Activated T-cell treated with anti-CD3 and anti-CD28 coated beads, Interleukin-2, amount 50 U/mL, for 48 hours (primary cell): ENCODE measurements at regions not wholly inside any gene's neighbourhood (a gene's known extent, or its start where the extent isn't known, plus 50 kb on each side); places are given as distances from the start of the nearest gene placed in this dataset.
"Not testable (repeated sequence)": the region's sequence is repeated elsewhere in the genome, so short reads cannot be mapped to it uniquely, and the experiment has no call there.

Source experiments
- DNase-seq, 2 experiments: peaks; one replicate each; pipeline ENCODE4 v3.0.0-alpha.2; 2020

DNA sequence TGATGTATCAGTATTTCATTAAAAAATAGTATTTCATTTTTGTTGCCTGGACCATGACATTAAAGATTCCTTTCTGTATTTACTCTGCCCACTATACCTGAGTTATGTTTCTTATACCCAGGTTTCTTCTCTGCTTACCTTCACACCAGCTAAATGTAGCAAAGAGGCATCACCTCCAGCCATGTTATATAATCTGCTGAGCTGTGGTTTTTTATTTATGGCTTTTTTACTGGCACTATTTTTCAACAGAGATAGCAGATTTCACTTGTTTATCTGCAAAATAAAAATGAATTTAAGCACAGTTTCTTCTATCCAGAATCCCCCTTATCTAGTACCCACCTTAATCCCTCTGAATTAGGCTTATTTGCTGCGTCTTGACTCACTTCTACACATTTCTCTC, 979.0 kb upstream of the MAN1A1 start:
- DNase-seq, result no peak

DNA sequence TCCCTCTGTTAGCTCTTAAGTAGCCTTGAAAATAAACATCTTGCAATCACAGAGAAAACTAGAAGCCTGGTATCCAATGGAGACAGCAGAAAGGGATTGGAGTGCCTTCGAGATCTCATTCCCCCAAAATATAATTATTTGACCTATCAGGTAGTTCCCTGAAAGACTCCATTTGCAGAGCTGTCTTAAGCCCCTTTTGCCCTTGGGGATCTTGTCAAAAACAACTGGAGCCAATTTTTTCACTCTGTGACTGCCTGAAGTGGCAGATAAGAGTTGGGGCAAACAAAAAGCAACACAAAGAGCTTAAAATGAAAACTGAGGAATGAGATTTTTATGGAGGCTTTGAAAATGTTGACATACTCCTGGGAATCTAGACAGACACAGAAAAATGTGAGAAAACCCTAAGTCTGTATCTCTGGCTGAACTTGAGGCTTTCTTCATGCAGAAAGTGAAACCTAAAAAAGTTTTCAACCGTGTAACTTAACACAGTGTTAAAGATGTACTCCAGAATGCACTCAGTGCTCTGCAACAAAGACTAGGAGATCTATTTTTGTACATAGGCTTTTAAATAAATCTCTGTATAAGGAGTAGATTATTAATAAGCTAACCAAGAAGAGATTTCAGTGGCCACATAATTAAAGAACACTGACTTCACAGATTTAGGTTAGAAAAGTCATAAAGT, 971.1 kb upstream of the MAN1A1 start:
- no peak for DNase-seq

DNA sequence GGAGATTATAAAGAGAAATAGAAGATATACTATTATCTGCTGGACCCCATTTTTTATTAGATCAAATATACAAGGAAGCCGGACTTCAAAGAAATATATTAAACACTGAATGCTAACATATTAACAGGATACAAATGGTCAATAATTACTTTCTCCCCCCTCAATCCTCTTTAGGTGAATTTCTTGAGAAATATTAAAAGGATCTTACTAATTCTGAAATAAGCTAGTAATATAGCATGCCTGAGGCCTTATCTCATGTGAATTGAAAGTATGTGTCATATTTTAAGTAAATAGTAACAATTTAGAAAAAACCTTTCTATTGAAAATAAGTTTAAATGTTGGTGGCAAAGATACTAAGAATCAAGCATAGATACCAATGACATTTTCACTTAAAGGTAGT, 954.7 kb upstream of the MAN1A1 start:
- no peak for DNase-seq

DNA sequence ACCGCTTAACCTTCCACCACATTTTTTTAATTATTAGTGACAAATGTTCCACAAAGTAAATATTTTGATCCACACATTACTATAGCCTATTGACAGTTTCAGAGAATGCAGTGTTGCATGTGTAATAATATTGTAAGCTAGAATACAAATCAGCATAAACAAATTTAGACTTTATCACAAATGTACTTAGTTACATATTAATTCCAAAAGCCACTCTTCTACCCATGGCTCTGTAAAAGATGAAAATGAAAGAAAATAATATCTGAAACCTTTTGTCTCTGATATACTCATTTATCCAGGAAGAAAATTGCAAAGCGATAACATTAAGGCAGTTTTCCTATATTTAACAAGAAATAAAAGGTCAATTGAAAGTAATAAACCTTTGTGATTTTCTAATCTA, 954.0 kb upstream of the MAN1A1 start:
- no peak for DNase-seq

DNA sequence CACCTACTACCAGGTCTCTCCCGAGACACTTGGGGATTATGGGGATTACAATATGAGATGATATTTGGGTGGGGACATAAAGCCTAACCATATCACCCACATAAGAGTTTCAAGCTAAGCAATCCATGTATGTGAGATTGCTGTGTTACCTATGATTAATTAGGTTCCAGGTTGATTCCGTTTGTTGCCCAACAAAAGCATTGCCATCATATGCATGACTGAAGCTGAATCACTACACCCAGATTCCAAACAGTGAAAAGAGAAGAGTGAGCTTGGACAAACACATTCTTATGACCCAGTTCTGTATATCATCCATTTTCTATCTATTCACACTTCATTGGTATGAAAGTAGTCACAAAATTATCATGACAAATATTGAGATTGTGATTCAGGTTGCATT, 952.5 kb upstream of the MAN1A1 start:
- DNase-seq, result no peak

DNA sequence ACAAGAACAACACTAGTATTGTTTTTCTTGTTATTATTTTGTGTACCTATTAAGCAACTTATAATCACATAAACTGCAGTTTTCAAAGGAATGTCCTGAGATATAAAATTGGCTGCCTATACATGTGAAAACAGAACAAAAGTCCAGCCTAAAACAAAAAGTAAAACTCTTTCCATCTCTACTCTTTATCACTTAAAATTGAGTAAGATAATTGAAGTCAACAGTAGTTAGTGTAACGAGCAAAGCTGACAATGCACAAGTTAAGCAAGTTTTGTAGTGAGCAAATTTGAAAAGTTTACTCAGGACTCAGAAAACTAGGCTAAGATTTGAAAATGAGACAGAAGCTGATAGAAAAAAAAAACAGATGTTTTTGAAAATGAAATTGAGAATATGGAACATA, 941.4 kb upstream of the MAN1A1 start:
- no peak for DNase-seq

DNA sequence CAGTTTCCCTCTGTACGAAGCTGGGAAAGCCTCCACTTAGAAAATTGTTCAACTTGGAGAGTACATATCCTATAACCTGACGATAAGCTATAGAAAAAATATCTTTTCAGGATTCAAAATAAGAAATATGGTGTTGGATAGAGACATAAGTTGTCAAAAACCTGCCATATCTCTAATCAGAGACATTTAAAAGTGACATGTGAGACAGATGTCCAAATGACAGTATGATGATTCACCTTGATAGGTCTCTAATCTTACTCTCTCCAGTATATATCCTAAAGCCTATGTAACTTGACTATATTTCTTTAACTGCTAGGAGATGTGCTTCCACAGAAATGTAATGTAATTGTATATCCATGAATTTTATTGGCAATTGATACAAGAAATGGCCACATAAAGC, 932.4 kb upstream of the MAN1A1 start:
- DNase-seq, result no peak

DNA sequence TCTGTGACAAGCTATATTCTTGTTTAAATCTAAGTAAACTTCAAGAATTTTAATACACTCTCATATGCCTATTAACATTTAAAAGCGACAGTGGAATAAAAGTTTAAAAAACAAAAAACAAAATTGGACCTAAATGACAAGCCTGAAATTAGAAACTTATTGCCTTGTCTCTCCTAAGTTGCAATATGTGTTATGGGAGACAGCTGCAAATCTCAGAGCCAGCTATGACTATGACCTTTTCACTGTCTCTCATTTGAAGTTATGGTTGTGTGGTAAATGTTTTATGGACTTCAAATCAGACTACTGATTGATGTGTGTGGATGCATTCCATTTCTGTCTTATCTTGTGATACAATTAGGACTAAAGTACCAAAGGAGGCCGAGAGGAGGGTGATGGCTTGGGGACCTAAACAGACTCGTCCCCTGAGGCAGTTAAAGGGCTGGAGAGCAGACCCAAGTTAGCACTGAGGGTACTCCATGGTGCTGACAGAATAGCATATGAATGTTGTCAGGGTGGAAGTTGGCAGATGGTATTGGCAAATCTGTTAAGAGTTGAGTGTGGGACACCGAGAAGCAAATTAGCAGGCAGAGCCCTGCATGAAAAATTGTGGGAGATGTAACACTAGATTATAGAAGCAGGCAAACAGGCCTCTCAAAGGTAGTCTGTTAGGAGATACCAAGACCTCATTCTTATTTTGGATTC, 930.1 kb upstream of the MAN1A1 start:
- DNase-seq, result no peak

DNA sequence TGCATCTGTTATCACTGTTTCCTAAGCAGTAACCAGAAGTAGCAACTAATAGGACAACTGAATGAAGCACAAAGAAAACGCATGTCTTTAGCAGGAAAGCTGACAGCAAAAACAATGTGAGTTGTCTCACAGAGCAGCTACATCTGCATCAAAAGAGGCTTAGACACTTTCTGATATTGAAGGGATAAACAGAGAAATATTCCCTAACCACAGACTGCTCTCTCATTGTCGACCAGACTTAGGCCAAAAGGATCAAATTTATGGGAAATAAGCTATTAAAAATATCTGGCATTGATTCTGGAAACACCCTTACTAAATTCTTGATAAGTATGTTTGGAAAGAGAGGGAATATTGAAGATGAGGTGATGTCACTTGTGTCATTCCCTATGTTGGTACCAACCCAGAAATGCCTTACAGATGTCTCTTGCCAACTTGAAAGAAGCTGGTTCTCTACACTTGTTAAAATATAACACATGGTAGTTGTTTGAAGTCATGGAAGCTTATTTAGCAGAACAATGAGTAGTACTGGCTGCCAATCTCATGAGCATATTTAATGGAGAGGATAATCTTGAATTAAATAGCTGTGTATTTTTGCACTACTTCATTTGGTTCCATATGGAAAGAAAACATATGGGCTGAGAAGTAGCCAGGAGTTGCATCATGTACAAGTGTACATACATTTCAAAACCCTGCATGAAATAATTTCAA, 929.3 kb upstream of the MAN1A1 start:
- no peak for DNase-seq

DNA sequence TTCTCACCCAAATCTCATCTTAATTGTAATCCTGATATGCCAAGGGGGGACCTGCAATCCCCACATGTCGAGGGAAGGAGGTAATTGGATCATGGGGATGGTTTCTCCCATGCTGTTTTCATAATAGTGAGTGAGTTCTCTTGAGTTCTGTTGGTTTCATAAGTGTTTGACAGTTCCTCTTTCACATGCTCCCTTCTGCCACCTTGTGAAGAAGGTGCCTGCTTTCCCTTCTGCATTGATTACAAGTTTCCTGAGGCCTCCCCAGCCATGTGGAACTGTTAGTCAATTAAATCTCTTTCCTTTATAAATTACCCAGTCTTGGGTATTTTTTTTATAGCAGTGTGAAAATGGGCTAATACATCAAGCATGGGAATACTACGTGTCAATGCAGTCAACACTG, 925.0 kb upstream of the MAN1A1 start:
- no peak for DNase-seq

DNA sequence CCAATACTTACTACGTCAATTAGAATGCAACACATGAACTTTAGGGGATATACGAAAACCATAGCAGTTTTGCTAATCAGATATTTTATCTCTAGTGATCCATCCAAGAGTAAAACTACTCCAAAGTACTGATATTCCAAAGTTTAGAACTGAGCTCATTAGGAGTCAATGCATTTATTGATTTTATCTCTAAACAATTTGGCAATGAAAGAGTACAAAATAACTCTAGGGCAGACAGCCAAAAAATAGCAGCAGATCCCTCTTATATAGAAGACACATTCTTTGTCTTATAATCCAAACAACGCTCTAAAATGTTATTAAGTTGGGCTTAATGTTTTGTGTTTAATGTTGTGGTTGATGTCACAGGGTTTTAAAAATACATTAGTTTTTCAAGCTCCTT, 923.9 kb upstream of the MAN1A1 start:
- DNase-seq, result no peak

DNA sequence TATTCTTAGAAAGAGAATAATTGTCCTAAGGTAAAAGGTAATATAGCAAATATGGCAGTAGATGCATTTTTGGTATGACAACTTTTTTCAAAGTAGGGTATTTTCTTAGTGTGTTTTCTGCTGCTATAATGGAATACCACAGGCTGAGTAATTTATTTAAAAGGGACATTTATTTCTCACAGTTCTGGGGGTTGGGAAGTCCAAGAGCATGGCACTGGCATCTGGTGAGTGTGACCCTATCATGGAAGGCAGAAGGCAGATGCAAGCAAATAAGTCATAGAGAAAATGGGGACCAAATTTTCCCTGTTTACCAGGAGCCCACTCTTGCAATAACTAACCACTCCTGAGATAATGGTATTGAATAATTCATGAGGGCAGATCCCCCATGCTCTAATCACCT, 922.5 kb upstream of the MAN1A1 start:
- no peak for DNase-seq

DNA sequence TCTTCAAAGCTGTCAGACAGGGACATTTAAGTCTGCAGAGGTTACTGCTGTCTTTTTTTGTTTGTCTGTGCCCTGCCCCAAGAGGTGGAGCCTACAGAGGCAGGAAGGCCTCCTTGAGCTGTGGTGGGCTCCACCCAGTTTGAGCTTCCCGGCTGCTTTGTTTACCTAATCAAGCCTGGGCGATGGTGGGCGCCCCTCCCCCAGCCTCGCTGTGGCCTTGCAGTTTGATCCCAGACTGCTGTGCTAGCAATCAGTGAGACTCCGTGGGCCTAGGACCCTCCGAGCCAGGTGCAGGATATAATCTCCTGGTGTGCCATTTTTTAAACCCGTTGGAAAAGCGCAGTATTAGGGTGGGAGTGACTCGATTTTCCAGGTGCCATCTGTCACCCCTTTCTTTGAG, 918.7 kb upstream of the MAN1A1 start:
- DNase-seq, result not testable (repeated sequence)

DNA sequence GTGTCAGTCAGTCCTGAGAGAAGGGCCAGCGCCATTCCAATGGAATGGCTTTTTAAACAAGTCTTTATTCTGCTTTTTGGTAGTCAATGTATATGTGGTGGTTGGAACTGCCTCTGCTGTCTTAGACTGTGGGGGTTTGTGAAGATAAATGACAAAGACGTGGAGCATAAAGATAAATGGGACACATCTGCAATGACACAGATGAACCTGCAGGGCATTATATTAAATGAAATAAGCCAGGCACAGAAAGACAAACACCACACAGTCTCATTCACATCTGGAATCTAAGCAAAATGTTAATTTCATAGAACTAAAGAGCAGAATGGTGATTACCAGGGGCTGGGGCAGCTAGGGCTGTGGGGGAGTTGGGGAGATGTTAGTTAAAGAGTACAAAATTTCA, 912.8 kb upstream of the MAN1A1 start:
- no peak for DNase-seq

DNA sequence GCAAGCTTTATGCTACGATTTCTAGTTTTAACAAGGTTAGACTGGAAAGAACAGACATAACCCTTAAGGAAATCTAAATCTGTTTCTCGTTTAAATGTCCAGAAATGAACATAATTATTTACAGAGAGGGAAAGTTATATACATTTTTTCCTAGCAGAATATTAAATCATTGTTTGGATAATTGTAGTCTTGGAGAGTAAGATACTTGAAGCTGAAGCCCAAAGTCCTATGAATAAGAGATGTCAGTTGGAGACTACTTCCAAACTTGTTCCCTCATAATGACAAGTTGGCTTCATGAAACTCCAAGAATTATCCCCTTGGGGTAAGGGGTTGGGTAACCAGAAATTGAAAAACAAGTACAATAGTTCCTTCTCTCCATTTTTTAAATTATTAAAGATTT, 911.1 kb upstream of the MAN1A1 start:
- DNase-seq, result no peak

DNA sequence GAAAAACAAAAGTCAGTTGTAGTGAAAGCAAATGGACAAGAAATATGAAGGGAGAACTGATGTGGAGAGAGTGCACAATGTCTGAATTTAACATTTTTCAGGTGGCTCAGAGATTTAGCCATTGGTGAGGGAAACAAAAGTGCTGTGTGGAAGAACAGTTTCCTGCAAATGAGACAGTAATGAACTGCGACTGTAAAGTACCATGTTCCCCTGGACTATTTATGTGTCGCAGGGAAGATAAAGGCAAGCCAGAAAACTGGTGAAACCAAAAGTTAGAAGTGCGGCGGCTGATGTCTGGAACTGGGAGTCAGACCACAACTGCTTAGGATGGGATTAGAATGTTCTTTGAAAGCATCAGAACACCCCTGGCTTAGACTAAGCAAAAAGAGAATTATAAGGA, 905.1 kb upstream of the MAN1A1 start:
- DNase-seq, result no peak

DNA sequence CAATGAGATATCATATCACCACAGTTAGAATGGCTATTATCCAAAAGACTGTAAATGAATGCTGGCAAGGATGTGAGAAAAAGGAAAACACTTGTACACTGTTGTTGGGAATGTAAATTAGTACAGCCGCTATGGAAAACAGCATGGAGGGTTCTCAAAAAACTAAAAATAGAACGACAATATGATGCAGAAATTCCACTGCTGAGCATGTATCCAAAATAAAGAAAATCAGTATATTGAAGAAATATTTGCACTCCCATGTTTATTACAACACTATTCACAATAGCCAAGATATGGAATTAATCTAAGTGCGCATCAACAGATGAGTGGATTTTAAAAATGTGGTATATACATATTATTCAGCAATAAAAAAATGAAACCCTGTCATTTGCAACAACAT, 898.9 kb upstream of the MAN1A1 start:
- no peak for DNase-seq

DNA sequence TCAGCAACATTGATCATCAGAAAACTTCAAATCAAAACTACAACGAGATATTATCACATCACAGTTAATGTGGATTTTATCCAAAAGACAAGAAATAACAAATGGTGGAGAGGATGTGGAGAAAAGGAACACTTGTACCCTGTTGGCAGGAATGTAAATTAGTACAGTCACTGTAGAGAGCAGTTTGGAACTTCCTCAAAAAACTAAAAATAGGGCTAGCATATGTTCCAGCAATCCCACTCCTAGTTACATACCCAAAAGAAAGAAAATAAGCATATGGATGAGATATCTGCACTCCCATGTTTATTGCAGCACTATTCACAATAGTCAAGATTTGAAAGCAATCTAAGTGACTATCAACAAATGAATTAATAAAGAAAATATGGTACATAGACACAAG, 887.7 kb upstream of the MAN1A1 start:
- no peak for DNase-seq

DNA sequence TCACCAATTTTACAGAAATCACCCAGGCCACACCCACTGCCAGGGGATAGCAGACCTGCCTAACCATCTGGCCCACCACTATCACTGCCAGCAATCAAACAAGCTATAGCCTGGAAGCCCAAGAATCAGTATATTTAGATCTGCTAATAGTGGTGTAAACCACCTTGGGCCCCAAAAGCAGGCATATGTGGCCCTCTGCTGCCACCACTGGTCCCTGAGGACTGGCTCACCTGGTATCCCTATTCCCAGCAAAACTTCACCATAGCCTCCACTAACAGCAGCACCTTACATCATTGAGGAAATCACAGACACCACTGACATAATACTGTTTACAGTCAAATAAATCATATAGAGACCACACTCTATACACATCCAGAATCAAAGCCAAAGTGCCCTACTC, 880.4 kb upstream of the MAN1A1 start:
- no peak for DNase-seq

DNA sequence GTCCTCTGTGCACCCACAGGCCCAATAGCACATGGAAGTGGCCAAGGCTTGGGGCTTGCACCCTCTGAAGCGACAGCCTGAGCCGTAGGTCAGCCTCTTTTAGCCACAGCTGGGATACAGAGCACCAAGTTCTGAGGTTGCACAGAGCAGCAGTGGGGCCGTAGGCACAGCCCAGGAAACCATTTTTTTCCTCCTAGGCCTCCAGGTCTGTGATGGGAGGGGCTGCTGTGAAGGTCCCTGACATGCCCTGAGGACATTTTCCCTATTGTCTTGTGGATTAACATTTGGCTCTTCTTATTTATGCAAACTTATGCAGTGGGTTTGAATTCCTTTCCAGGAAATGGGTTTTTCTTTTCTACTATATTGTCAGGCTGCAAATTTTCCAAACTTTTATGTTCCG, 878.7 kb upstream of the MAN1A1 start:
- no peak for DNase-seq

DNA sequence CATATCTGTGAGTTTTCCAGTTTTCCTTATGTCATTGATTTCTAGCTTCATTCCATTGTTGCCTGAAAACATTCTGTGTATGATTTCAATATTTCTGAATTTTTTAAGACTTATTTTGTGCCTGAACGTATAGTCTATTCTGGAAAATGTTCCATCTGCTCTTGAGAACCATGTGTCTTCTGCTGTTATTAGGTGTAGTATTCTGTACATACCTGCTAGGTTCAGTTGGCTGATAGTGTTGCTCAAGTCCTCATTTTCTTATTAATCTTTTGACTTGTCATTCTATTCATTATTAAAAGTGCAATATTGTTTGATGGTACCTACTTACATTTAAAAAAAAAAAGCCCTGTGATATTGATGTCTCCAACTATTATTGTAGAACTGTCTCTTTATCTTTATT, 869.8 kb upstream of the MAN1A1 start:
- no peak for DNase-seq

DNA sequence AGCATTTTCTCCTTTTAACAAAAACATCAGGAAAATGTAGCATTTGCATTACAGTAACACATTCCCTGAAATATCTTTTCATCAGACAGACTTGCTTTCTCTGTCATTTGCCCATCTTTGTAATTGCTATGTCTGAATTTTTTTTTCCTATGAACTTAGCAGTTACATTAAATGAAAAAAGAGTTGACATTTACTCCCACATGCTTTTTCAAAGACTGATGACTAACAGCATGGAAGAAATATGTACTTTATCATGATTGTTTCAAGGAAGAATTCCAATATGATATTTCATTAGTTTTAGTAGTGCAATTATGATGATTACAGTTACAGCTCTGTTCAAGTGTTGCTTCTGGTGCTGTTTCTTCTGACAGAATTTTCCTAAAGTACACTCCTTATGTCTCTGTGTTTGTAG, 864.5 kb upstream of the MAN1A1 start:
- DNase-seq, result no peak

DNA sequence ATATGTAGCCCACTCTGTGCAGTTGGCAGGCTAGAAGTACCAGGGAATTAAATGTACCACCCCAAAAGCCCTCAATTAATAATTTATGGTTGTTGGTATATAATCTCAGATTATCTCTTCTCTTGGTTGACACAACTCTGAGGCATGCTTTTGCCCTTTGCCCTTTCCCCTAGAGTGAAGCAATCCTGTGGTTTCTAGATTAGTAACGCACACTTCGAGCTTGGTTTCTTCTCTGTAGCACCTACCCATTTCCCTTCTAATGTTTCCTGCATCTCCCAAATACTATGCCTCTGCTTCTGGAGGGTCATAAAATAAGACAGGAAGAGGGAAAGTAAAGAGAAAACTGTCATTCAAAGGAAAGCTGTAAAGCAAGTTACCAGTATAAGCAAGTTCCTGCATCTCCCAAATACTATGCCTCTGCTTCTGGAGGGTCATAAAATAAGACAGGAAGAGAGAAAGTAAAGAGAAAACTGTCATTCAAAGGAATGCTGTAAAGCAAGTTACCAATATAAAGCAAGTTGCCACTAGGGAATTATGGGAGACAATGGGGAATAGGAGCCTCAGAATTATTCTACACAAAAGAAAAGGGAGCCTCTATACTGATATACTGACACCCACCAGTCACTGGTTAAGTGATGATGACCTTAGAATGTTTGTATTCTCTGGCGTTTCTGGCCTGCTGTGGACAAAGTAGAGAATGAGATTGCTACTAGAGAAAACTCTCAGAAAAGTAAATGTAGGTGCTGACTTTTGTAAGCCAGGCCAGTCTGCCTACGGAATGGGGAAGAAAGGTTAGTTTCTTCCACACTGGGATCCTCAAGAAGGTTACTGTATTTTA, 862.6 kb upstream of the MAN1A1 start:
- no peak for DNase-seq

DNA sequence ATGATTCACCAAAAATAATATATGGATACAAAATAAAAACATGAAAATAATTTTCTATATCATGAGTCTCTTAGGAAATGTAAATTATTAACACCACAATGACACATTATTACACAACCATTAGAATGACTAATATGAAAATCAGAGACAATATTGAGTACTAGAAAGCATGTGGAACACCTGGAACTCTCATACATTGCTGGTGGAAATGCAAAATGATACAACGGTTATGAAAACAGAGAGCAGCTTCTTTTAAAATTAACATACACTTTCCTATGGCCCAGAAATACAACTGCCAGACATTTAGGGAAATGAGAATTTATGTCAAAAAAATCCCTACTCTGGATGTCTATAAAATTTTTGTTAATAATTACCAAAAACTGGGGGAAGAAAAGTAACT, 853.3 kb upstream of the MAN1A1 start:
- no peak for DNase-seq
